GM12874 (cell line): ENCODE measurements at regions not wholly inside any gene's neighbourhood (a gene's known extent, or its start where the extent isn't known, plus 50 kb on each side); places are given as distances from the start of the nearest gene placed in this dataset.

ENCODE experiments used
- TF ChIP-seq, protein P1 (sequence below): IDR thresholded peaks from 2 replicates; pipeline ENCODE4 v1.5.1; 2011; ENCODE audit warnings: low read depth, mild to moderate bottlenecking, control low read depth, low read length, moderate library complexity; ENCODE audit not compliant: insufficient read depth

DNA sequence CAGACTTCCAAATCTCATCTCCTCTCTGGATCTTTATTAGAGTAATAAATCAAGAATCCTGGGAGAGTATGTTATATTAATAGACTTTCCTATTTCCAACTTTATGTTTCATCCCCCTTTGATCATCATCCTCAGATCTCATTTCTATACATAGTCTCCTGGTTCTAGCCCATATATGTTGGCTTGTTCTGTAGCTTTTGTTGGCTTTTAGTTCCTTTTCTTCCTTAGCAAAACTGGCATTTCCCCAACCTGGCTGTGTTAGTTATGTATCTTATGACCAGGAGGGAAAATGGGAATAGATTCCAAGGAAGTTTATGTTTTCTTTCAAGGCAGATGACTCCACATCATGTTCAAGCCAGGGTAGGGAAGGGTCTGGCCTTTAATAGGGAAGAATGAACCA lies 2464.5 kb downstream of the PCDH9 start:
- TF ChIP-seq, protein P1, sequence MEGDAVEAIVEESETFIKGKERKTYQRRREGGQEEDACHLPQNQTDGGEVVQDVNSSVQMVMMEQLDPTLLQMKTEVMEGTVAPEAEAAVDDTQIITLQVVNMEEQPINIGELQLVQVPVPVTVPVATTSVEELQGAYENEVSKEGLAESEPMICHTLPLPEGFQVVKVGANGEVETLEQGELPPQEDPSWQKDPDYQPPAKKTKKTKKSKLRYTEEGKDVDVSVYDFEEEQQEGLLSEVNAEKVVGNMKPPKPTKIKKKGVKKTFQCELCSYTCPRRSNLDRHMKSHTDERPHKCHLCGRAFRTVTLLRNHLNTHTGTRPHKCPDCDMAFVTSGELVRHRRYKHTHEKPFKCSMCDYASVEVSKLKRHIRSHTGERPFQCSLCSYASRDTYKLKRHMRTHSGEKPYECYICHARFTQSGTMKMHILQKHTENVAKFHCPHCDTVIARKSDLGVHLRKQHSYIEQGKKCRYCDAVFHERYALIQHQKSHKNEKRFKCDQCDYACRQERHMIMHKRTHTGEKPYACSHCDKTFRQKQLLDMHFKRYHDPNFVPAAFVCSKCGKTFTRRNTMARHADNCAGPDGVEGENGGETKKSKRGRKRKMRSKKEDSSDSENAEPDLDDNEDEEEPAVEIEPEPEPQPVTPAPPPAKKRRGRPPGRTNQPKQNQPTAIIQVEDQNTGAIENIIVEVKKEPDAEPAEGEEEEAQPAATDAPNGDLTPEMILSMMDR, result no peak

DNA sequence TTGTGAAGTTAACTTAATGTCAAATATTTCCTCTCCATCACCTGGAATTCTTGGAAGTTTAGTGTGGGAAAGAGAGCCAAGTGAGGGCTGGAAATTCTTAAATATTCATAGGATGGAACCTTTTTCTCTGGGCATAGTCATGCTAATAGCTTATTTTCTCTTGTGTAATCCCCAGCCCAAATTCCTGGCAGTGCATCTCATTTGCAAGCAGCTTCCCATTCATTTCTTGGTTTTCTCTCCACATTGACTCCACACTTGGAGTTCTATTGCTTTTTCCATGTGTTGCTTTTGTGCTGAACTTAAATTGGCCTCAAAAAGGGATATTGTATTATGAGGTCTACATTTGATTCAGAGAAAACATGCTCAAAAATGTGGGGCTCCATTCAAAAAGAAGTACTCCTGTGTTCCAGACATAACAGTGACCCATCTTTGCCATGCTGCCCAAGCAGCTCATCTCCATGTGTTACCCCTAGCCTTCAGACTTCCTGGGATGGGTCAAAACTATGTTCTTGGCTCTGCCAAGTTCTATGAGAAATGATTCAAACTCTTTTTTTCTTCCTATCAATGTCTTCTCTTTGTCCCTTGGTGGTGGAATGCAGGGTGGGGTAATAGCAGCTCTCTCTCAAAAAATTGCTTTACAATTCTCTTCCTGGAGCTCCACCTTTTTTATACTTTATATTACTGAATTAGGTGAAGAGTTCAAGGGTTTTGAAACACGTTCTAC lies 2471.5 kb downstream of the PCDH9 start:
- TF ChIP-seq, protein P1, result no peak

DNA sequence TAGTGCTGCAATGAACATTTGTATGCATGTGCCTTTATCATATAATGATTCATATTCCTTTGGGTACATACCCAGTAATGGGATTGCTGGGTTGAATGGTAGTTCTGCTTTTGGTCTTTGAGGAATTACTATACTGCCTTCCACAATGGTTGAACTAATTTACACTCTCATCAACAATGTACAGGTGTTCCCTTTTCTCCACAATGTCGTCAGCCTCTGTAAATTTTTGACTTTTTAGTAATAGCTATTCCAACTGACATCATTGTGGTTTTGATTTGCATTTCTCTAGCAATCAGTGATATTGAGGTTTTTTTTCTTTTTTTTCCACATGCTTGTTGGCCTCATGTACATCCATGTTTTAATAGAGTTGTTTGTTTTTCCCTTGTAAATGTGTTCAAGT lies 2473.5 kb downstream of the PCDH9 start:
- TF ChIP-seq, protein P1, result no peak

DNA sequence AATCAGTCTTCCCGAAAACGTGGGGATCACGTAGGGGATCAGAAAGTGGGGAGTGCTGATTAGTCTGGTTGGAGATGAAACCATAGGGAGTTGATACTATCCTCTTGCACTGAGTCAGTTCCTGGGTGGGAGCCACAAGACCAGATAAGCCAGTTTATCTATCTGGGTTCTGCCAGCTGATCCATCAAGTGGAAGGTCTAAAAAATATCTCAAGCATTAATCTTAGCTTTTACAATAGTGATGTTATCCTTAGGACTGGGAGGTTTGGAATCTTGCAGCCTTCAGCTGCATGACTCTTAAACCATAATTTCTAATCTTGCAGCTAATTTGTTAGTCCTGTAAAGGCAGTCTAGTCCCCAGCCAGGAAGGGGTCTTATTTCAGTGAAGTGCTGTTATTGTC lies 2474.2 kb downstream of the PCDH9 start:
- TF ChIP-seq, protein P1, result no peak

DNA sequence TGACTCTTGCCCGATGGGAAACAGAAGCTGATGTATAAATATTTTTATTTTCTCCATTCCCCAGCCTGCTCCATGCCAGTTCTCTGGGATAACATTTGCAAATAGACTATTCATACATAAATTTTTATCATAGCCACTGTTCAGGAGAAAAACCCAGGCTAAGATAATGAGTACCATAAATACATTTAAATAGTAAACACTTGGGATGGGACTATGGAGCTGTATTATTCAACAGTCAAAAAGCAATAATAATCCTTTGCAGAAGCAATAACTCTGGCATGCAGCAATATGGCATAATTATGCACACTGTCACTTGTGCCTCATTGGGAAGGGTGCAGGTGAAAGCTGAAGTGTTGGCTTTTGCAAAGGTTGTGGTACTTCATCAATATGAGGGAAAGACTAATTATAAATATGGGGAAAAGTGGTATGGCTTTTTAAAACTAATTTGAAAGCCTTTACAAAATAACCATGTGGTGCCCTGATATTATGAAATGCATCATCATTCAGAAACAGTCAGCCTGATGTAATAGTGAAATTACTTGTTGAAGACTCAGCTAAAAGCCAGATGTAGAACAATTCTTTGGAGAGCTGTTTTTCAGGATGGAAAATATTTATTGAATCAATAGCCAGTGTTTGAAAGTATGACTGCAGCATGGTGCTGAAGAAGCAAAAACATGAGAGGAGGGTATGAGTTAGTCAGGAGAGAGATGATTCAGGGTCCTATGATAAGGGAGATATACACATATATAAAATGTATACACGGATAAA lies 2476.7 kb downstream of the PCDH9 start:
- TF ChIP-seq, protein P1, result no peak

DNA sequence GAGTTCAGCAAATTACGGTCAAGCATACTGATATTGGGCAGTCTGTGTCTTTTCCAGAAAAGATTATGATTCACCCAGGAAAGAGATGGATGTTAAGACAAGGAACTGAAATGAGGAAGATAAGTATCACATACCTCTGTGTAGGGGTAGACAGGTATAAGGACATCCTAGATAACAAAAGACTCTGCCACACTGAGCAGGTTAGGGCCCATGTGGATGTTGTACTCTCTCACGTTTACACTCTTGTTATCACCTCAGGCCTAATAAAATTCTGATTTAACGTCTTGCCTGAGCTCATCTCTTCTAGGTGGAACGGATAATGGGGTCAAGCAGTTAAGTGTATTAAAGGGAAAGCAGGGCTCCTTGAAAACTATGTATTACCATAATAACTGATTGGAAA lies 2480.8 kb downstream of the PCDH9 start:
- TF ChIP-seq, protein P1, result no peak

DNA sequence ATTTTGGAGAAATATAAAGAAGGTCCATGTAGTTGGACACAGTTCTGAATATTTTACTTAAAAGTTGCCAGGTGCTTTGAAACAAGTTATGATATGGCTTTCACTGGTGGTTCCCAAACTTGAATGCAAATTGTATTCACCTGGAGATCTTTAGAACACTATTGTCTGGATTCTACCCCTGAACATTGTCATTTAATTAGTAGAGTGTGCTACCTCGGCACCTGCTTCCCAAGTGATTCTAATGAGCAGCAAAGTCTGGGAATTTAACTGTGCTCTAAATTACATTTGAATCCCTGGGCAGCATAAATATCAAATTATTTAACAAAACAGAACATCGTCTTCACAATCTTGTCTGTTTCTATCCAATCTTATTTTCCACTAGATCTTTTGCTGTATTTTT lies 2483.3 kb downstream of the PCDH9 start:
- TF ChIP-seq, protein P1, result no peak
